HCT116 (cell line): ENCODE measurements at regions not wholly inside any gene's neighbourhood (a gene's known extent, or its start where the extent isn't known, plus 50 kb on each side); places are given as distances from the start of the nearest gene placed in this dataset.

ENCODE experiments used
- ATAC-seq: fragments of 200-7000 bp; cut with Tn5 transposase; 2 replicates; pipeline ENCODE4 v1.9.1; 2020; ENCODE audit warnings: mild to moderate bottlenecking, moderate library complexity
- BruUV-seq: library from RNA; stranded (reverse); fragments of 400-500 nt; replicated peaks from 2 replicates; lab custom pipeline; 2021; lab: Mats Ljungman, UMichigan
- CTCF ChIA-PET: fragments of 300-600 bp; sonication (Branson Sonifier 250); formaldehyde crosslinking; loops from one replicate; lab custom pipeline; 2021; ENCODE audit warnings: antibody characterized with exemption; lab: Charles Lee
- POLR2A ChIA-PET: fragments of 300-600, 350-600 bp; sonication (Branson Sonifier 250); formaldehyde crosslinking; loops from one replicate; lab custom pipeline; 2021; ENCODE audit warnings: antibody characterized with exemption; lab: Charles Lee
- RAD21 ChIA-PET, 2 experiments: fragments of 300-600 bp; sonication (Branson Sonifier 250); formaldehyde crosslinking; loops; one replicate each; lab custom pipeline; 2023; ENCODE audit warnings: low total read pairs in 2 of 2; ENCODE audit not compliant: uncharacterized antibody in 2 of 2, unreplicated experiment in 2 of 2, low non-redundant PET in 1 of 2; lab: Charles Lee
- DNase-seq: peaks from one replicate; pipeline ENCODE4 v3.0.0-alpha.2; 2010; ENCODE audit warnings: low read depth, low spot score
- H2AFZ ChIP-seq: fragments of 200-600 bp; shearing (Covaris generic), sonication (generic); 2 replicates; pipeline ENCODE4 v1.6.1; 2017; ENCODE audit warnings: low read depth, mixed run types, mixed read lengths, antibody characterized with exemption, low read length; ENCODE audit not compliant: poor library complexity, severe bottlenecking
- H3K27ac ChIP-seq: 2 replicates; pipeline ENCODE4 v1.5.1; 2012; ENCODE audit warnings: low read depth, low read length
- H3K27me3 ChIP-seq: fragments of 200-600 bp; sonication (generic); 2 replicates; pipeline ENCODE4 v1.6.1; 2016; ENCODE audit warnings: mixed run types, low read length, mixed read lengths; ENCODE audit not compliant: insufficient read depth
- H3K36me3 ChIP-seq, 2 experiments: fragments of 200-500 bp in 1 of 2; fragments of 200-600 bp in 1 of 2; sonication (Bioruptor generic) in 1 of 2; sonication (generic) in 1 of 2; 2 replicates each; pipeline versions ENCODE4 v1.5.1 to v1.6.1; 2014 to 2016; ENCODE audit warnings: low read length in 2 of 2, inconsistent platforms in 1 of 2, mixed read lengths in 1 of 2, mixed run types in 1 of 2; ENCODE audit not compliant: insufficient read depth in 2 of 2, control insufficient read depth in 1 of 2
- H3K4me1 ChIP-seq, 2 experiments: fragments of 200-600 bp in 1 of 2; sonication (generic) in 1 of 2; 2 replicates each; pipeline versions ENCODE4 v1.5.1 to v1.6.1; 2012 to 2017; ENCODE audit warnings: low read length in 2 of 2, inconsistent platforms in 1 of 2, mild to moderate bottlenecking in 1 of 2, mixed read lengths in 1 of 2, mixed run types in 1 of 2, moderate library complexity in 1 of 2; ENCODE audit not compliant: insufficient read depth in 2 of 2, control insufficient read depth in 1 of 2
- H3K4me2 ChIP-seq: fragments of 200-600 bp; sonication (generic); 2 replicates; pipeline ENCODE4 v1.6.1; 2017; ENCODE audit warnings: mixed run types, low read length, mixed read lengths
- H3K4me3 ChIP-seq, 2 experiments: fragments of 200-600 bp in 1 of 2; sonication (generic) in 1 of 2; replicated peaks in 1 of 2; 2 replicates each; pipeline ENCODE4 v1.5.1; 2011 to 2016; ENCODE audit warnings: low read length in 2 of 2, control low read depth in 1 of 2, low read depth in 1 of 2, mild to moderate bottlenecking in 1 of 2, mixed read lengths in 1 of 2, mixed run types in 1 of 2
- H3K79me2 ChIP-seq: fragments of 200-600 bp; sonication (generic); 2 replicates; pipeline ENCODE4 v1.6.1; 2017; ENCODE audit warnings: mild to moderate bottlenecking, mixed run types, low read length, moderate library complexity, mixed read lengths; ENCODE audit not compliant: insufficient read depth
- H3K9ac ChIP-seq: fragments of 200-600 bp; sonication (generic); 2 replicates; pipeline ENCODE4 v1.6.1; 2016; ENCODE audit warnings: low read length, mixed read lengths
- H3K9me2 ChIP-seq: fragments of 200-600 bp; sonication (generic), shearing (Covaris generic); 2 replicates; pipeline ENCODE4 v1.6.1; 2017; ENCODE audit warnings: mixed run types, mild to moderate bottlenecking, moderate library complexity; ENCODE audit not compliant: insufficient read depth
- H3K9me3 ChIP-seq, 2 experiments: fragments of 200-500 bp in 1 of 2; fragments of 200-600 bp in 1 of 2; sonication (Bioruptor generic) in 1 of 2; sonication (generic) in 1 of 2; 2 replicates each; pipeline ENCODE4 v1.6.1; 2014 to 2017; ENCODE audit warnings: low read length in 2 of 2, mixed read lengths in 2 of 2, inconsistent platforms in 1 of 2, low read depth in 1 of 2, mild to moderate bottlenecking in 1 of 2, mixed run types in 1 of 2, moderate library complexity in 1 of 2; ENCODE audit not compliant: control insufficient read depth in 1 of 2, insufficient read depth in 1 of 2
- H4K20me1 ChIP-seq: fragments of 200-600 bp; sonication (generic), shearing (Covaris generic); 2 replicates; pipeline ENCODE4 v1.6.1; 2017; ENCODE audit warnings: mixed run types, mild to moderate bottlenecking, moderate library complexity; ENCODE audit not compliant: insufficient read depth
- ATF3 ChIP-seq: IDR thresholded peaks from 2 replicates; pipeline ENCODE4 v1.6.1; 2012
- CBX3 ChIP-seq: IDR thresholded peaks from 2 replicates; pipeline ENCODE4 v1.6.1; 2012; ENCODE audit warnings: low read depth
- CEBPB ChIP-seq: IDR thresholded peaks from 2 replicates; pipeline ENCODE4 v1.6.1; 2012; ENCODE audit warnings: low read depth
- ELF1 ChIP-seq: IDR thresholded peaks from 2 replicates; pipeline ENCODE4 v1.6.1; 2012; ENCODE audit warnings: low read depth, borderline replicate concordance
- EZH2 ChIP-seq: fragments of 200-600 bp; sonication (generic); IDR thresholded peaks from 2 replicates; pipeline ENCODE4 v1.6.1; 2017; ENCODE audit warnings: antibody characterized with exemption, mixed run types
- EZH2phosphoT487 ChIP-seq: fragments of 200-600 bp; IDR thresholded peaks from 2 replicates; pipeline ENCODE4 v1.6.1; 2018; ENCODE audit warnings: antibody characterized with exemption, borderline replicate concordance
- FOSL1 ChIP-seq: IDR thresholded peaks from 2 replicates; pipeline ENCODE4 v1.6.1; 2012; ENCODE audit warnings: low read depth
- JUND ChIP-seq: IDR thresholded peaks from 2 replicates; pipeline ENCODE4 v1.6.1; 2012
- POLR2A ChIP-seq: IDR thresholded peaks from 2 replicates; pipeline ENCODE4 v1.7.0; 2011; ENCODE audit warnings: borderline replicate concordance; ENCODE audit not compliant: insufficient read depth, insufficient read length; ENCODE audit errors: extremely low read depth
- POLR2AphosphoS5 ChIP-seq: IDR thresholded peaks from 2 replicates; pipeline ENCODE4 v1.6.1; 2011; ENCODE audit warnings: mild to moderate bottlenecking, low read depth, low read length, moderate library complexity
- REST ChIP-seq: IDR thresholded peaks from 2 replicates; pipeline ENCODE4 v1.6.1; 2012; ENCODE audit warnings: low read depth
- SP1 ChIP-seq: IDR thresholded peaks from 2 replicates; pipeline ENCODE4 v1.6.1; 2012; ENCODE audit warnings: low read depth
- TCF7L2 ChIP-seq: IDR thresholded peaks from 2 replicates; pipeline ENCODE4 v1.7.0; 2011; ENCODE audit warnings: borderline replicate concordance, inconsistent platforms; ENCODE audit not compliant: insufficient read depth, insufficient read length; ENCODE audit errors: extremely low read depth
- YY1 ChIP-seq: IDR thresholded peaks from 2 replicates; pipeline ENCODE4 v1.6.1; 2011; ENCODE audit warnings: low read length, low read depth, moderate library complexity, mild to moderate bottlenecking; ENCODE audit not compliant: insufficient replicate concordance; ENCODE audit errors: extremely low read depth
- ZNF274 ChIP-seq: fragments of 200-500 bp; sonication (Bioruptor generic); IDR thresholded peaks from 2 replicates; pipeline ENCODE4 v1.6.1; 2014; ENCODE audit warnings: mild to moderate bottlenecking, low read depth, low read length, inconsistent platforms
- intact Hi-C: fragments of 100-400 bp; cut with micrococcal nuclease; formaldehyde crosslinking; loops from 2 replicates; pipeline ENCODE4 v1.10.0; 2022

- H3K9ac ChIP-seq: no peak overlapping the region
- TF ChIP-seq POLR2A: no peak
- TF ChIP-seq CBX3: no peak
- TF ChIP-seq ELF1: no peak
- TF ChIP-seq ZNF274: no peak
- TF ChIP-seq POLR2AphosphoS5: no peak
- TF ChIP-seq FOSL1: no peak
- TF ChIP-seq TCF7L2: no peak
- TF ChIP-seq JUND: no peak
- no peak for TF ChIP-seq ATF3
- no peak for TF ChIP-seq SP1
- TF ChIP-seq EZH2phosphoT487: no peak
- no peak for TF ChIP-seq EZH2
- no peak for TF ChIP-seq CEBPB
- no peak for TF ChIP-seq REST
- no peak for TF ChIP-seq YY1
- no peaks in the 10 kb centered on the region for H3K36me3 ChIP-seq
- POLR2A ChIA-PET: no interaction called here
- H3K27ac ChIP-seq: no peak overlapping the region
- no peaks in the 10 kb centered on the region for H3K9me2 ChIP-seq
- CTCF ChIA-PET: no interaction called here
- intact Hi-C loops: no loop called here
- DNase-seq: no peak
- H3K4me1 ChIP-seq: no peaks in the 10 kb centered on the region
- H3K27me3 ChIP-seq: no peaks in the 10 kb centered on the region
- BruUV-seq: no TSS peak
- H2AFZ ChIP-seq: no peak overlapping the region
- ATAC-seq: no peak
- no peaks in the 10 kb centered on the region for H3K79me2 ChIP-seq
- H3K4me2 ChIP-seq: no peak overlapping the region
- no peak overlapping the region for H3K4me3 ChIP-seq
- RAD21 ChIA-PET: no interaction called here
- no peaks in the 10 kb centered on the region for H4K20me1 ChIP-seq
- H3K9me3 ChIP-seq: no peaks in the 10 kb centered on the region
Observed at GRCh38 chr14:98976271-98976670, 295.7 kb downstream of the BCL11B start.
